ENCODE measurements at regions not wholly inside any gene's neighbourhood (a gene's known extent, or its start where the extent isn't known, plus 50 kb on each side); places are given as distances from the start of the nearest gene placed in this dataset.

- no peak for TF ChIP-seq CTCF (IDR thresholded peaks at IDR 0.05)
- TF ChIP-seq POLR2A (IDR thresholded peaks at IDR 0.05): no peak
Measured at GRCh38 chr15:81765816-81766215, 280.0 kb downstream of the MEX3B start.

Data from esophagus squamous epithelium (tissue), 4 donors.